Endothelial cell of umbilical vein (primary cell): ENCODE measurements at regions not wholly inside any gene's neighbourhood (a gene's known extent, or its start where the extent isn't known, plus 50 kb on each side); places are given as distances from the start of the nearest gene placed in this dataset.

Experiments used
- BruUV-seq: library from RNA; stranded (reverse); fragments of 400-500 nt; replicated peaks from 2 replicates; lab custom pipeline; 2021; lab: Mats Ljungman, UMichigan
- CTCF ChIA-PET: fragments of 300-600, 350-600 bp; sonication (Branson Sonifier 250); formaldehyde crosslinking; loops from one replicate; lab custom pipeline; 2021; ENCODE audit warnings: antibody characterized with exemption, inconsistent platforms; lab: Charles Lee
- POLR2A ChIA-PET: fragments of 300-600, 350-600 bp; sonication (Branson Sonifier 250); formaldehyde crosslinking; loops from one replicate; lab custom pipeline; 2021; ENCODE audit warnings: antibody characterized with exemption, inconsistent platforms; lab: Charles Lee
- DNase-seq: peaks from one replicate; pipeline ENCODE4 v3.0.0-alpha.2; 2011; ENCODE audit warnings: low read depth, low spot score
- FAIRE-seq: peaks from 2 replicates; lab custom pipeline; 2011; peaks lifted over from hg19 to GRCh38; lab: Jason Lieb, UNC
- H2AFZ ChIP-seq: 2 replicates; pipeline ENCODE4 v1.6.0; 2012; ENCODE audit warnings: low read depth, low read length, control low read depth, inconsistent platforms
- H3K27ac ChIP-seq: 2 replicates; pipeline ENCODE4 v1.5.1; 2011; ENCODE audit warnings: low read depth, mild to moderate bottlenecking, control low read depth, low read length, moderate library complexity; ENCODE audit not compliant: insufficient read depth
- H3K27me3 ChIP-seq, 2 experiments: 2 replicates each; pipeline versions ENCODE4 v1.6.0 to v1.6.1; 2011; ENCODE audit warnings: low read length in 2 of 2, mixed read lengths in 1 of 2; ENCODE audit not compliant: control insufficient read depth in 2 of 2, insufficient read depth in 2 of 2
- H3K36me3 ChIP-seq, 2 experiments: 2 replicates in 1 of 2; 3 replicates in 1 of 2; pipeline ENCODE4 v1.5.1; 2011; ENCODE audit warnings: low read length in 2 of 2, mild to moderate bottlenecking in 1 of 2, moderate library complexity in 1 of 2; ENCODE audit not compliant: control insufficient read depth in 2 of 2, insufficient read depth in 2 of 2; ENCODE audit errors: extremely low read depth in 1 of 2
- H3K4me1 ChIP-seq: 3 replicates; pipeline ENCODE4 v1.5.1; 2011; ENCODE audit warnings: mild to moderate bottlenecking, low read length; ENCODE audit not compliant: control insufficient read depth, insufficient read depth; ENCODE audit errors: extremely low read depth
- H3K4me2 ChIP-seq: 2 replicates; pipeline ENCODE4 v1.6.1; 2011; ENCODE audit warnings: low read length, control low read depth, mixed read lengths; ENCODE audit not compliant: insufficient read depth
- H3K4me3 ChIP-seq, 3 experiments: fragments of 200-600 bp in 1 of 3; sonication (generic), shearing (Covaris generic) in 1 of 3; replicated peaks in 1 of 3; 2 replicates each; pipeline ENCODE4 v1.5.1; 2011 to 2016; ENCODE audit warnings: control low read depth in 3 of 3, low read length in 3 of 3, mild to moderate bottlenecking in 2 of 3, inconsistent platforms in 1 of 3, low read depth in 1 of 3, moderate library complexity in 1 of 3; ENCODE audit not compliant: insufficient read depth in 1 of 3
- H3K79me2 ChIP-seq: 2 replicates; pipeline ENCODE4 v1.6.0; 2012; ENCODE audit warnings: low read length, inconsistent platforms; ENCODE audit not compliant: control insufficient read depth, insufficient read depth
- H3K9ac ChIP-seq: replicated peaks from 2 replicates; pipeline ENCODE3; 2011; ENCODE audit warnings: low read length, control low read depth; ENCODE audit not compliant: insufficient read depth; ENCODE audit errors: extremely low read depth
- H3K9me1 ChIP-seq: replicated peaks from 3 replicates; pipeline ENCODE4 v1.6.0; 2011; ENCODE audit warnings: mild to moderate bottlenecking, low read length; ENCODE audit not compliant: control insufficient read depth, insufficient read depth; ENCODE audit errors: extremely low read depth
- H3K9me3 ChIP-seq: replicated peaks from 2 replicates; pipeline ENCODE4 v1.5.1; 2012; ENCODE audit warnings: low read length, inconsistent platforms; ENCODE audit not compliant: control insufficient read depth, insufficient read depth
- H4K20me1 ChIP-seq: replicated peaks from 2 replicates; pipeline ENCODE3; 2011; ENCODE audit warnings: mild to moderate bottlenecking, low read length; ENCODE audit not compliant: control insufficient read depth, insufficient read depth; ENCODE audit errors: extremely low read depth
- CTCF ChIP-seq, 2 donors: IDR thresholded peaks; 1 replicate in 1 of 2; 2 replicates in 1 of 2; pipeline ENCODE4 v1.5.1; 2011; ENCODE audit warnings: low read length in 2 of 2, mild to moderate bottlenecking in 2 of 2, moderate library complexity in 2 of 2, control low read depth in 1 of 2, inconsistent platforms in 1 of 2, low read depth in 1 of 2; ENCODE audit not compliant: insufficient read depth in 1 of 2; ENCODE audit errors: extremely low read depth in 1 of 2
- EZH2 ChIP-seq: IDR thresholded peaks from 2 replicates; pipeline ENCODE4 v1.6.1; 2012; ENCODE audit warnings: borderline replicate concordance, low read depth, mild to moderate bottlenecking, moderate library complexity, low read length, inconsistent platforms; ENCODE audit not compliant: severe bottlenecking
- FOS ChIP-seq: IDR thresholded peaks from 2 replicates; pipeline ENCODE4 v1.6.1; 2011; ENCODE audit warnings: mild to moderate bottlenecking, low read length, moderate library complexity, borderline replicate concordance; ENCODE audit not compliant: insufficient read depth
- GATA2 ChIP-seq: IDR thresholded peaks from 2 replicates; pipeline ENCODE4 v1.7.0; 2011; ENCODE audit warnings: low read depth, mild to moderate bottlenecking, moderate library complexity, mixed read lengths, low read length; ENCODE audit not compliant: insufficient read length, insufficient read depth
- JUN ChIP-seq: IDR thresholded peaks from 2 replicates; pipeline ENCODE4 v1.6.1; 2011; ENCODE audit warnings: borderline replicate concordance, low read depth; ENCODE audit not compliant: insufficient read length, insufficient read depth
- MAX ChIP-seq: IDR thresholded peaks from 2 replicates; pipeline ENCODE4 v1.6.1; 2011; ENCODE audit not compliant: insufficient read depth, insufficient read length
- MYC ChIP-seq: IDR thresholded peaks from one replicate; pipeline ENCODE4 v1.6.1; 2011; ENCODE audit warnings: mild to moderate bottlenecking, low read depth, low read length
- POLR2A ChIP-seq: IDR thresholded peaks from 2 replicates; pipeline ENCODE4 v1.6.1; 2012; ENCODE audit warnings: low read depth, mild to moderate bottlenecking, control low read depth, low read length
- POLR2AphosphoS5 ChIP-seq: IDR thresholded peaks from 2 replicates; pipeline ENCODE4 v1.6.1; 2012; ENCODE audit warnings: low read depth, mild to moderate bottlenecking, control low read depth, low read length, moderate library complexity; ENCODE audit not compliant: insufficient read depth
- dilution Hi-C: fragments of 300-500 bp; cut with MboI; formaldehyde crosslinking; loops from one replicate; pipeline ENCODE4 v1.15.0; 2019; ENCODE audit warnings: low sequenced_read_pairs; ENCODE audit not compliant: extremely low pct_ligation_motif_present
- intact Hi-C: fragments of 100-400 bp; cut with micrococcal nuclease; formaldehyde crosslinking; loops from one replicate; pipeline ENCODE4 v1.10.0; 2022

- ChIA-PET CTCF (no interaction called here), POLR2A (no interaction called here)
- dilution Hi-C loops (no loop called here), intact Hi-C loops (no loop called here)
- Histone ChIP-seq H3K4me3 (no peak overlapping the region), H3K9ac (no peak overlapping the region), H3K4me1 (no peaks in the 10 kb centered on the region), H3K27me3 (no peaks in the 10 kb centered on the region), H3K27ac (no peak overlapping the region), H4K20me1 (no peaks in the 10 kb centered on the region), H2AFZ (no peak overlapping the region), H3K9me1 (no peaks in the 10 kb centered on the region), H3K4me2 (no peak overlapping the region), H3K79me2 (no peaks in the 10 kb centered on the region), H3K36me3 (no peaks in the 10 kb centered on the region), H3K9me3 (peaks cover 6% of the 10 kb centered on the region)
- no peak for TF ChIP-seq FOS
- TF ChIP-seq JUN: no peak
- no peak for TF ChIP-seq EZH2
- TF ChIP-seq MAX: no peak
- no peak for TF ChIP-seq MYC
- TF ChIP-seq POLR2AphosphoS5: no peak
- TF ChIP-seq POLR2A: no peak
- TF ChIP-seq GATA2: no peak
- no peak for TF ChIP-seq CTCF (IDR thresholded peaks at IDR 0.05; ENCODE audit: extremely low read depth in 1 of 2, insufficient read depth in 1 of 2, low read depth in 1 of 2, low read length in 2 of 2)
- BruUV-seq: no TSS peak
- FAIRE-seq (no peak), DNase-seq (no peak)
Measured at GRCh38 chr2:107669335-107669734, 157.4 kb upstream of the RGPD4 start.
